ENCODE measurements at regions not wholly inside any gene's neighbourhood (a gene's known extent, or its start where the extent isn't known, plus 50 kb on each side); places are given as distances from the start of the nearest gene placed in this dataset.

DNA sequence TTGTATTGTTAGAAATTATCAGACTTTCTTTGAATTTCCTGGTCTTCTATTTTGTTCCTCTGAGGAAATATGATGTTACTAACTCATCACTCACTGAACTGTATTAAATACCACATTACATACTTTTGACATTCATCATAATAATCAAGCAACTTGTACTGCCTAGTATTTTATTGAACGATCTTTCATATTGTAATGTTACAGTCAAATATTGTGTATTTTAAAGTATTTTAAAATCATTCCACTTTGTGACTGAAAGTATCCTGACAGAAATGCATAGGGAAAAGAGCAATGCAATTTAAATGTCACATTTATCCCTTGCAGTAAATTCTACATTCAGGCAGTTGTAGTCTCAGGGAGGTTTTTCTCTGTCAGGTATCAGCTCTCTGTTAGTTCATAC, 1557.4 kb downstream of the CDH8 start:
- intact Hi-C loops (cut with micrococcal nuclease; ENCODE audit: unreplicated experiment) (no loop called here), in situ Hi-C loops (cut with HindIII; ENCODE audit: extremely low pct_ligation_motif_present, low pct_unique_long_range_greater_than_20kb) (no loop called here)
- no peak for DNase-seq (ENCODE audit: low spot score)
- ChIA-PET POLR2A (no interaction called here), CTCF (ENCODE audit: low intra/inter-chr PET ratio, low total read pairs) (no interaction called here)
- Histone ChIP-seq H4K20me1 (ENCODE audit: insufficient read depth, low read length) (no peaks in the 10 kb centered on the region), H3K79me2 (ENCODE audit: insufficient read depth, low read length) (no peaks in the 10 kb centered on the region), H3K4me1 (ENCODE audit: insufficient read depth, low read length) (no peaks in the 10 kb centered on the region), H3K36me3 (replicated peaks in 1 of 2; ENCODE audit: control insufficient read depth in 1 of 2, insufficient read depth in 2 of 2, low read length in 2 of 2) (no peaks in the 10 kb centered on the region), H3K9me3 (ENCODE audit: low read length) (peaks cover 56% of the 10 kb centered on the region), H3K27me3 (ENCODE audit: control insufficient read depth in 1 of 2, insufficient read depth in 2 of 2, low read length in 2 of 2) (no peaks in the 10 kb centered on the region), H3K9ac (ENCODE audit: insufficient read depth, low read depth, low read length) (no peak overlapping the region), H3K4me3 (replicated peaks in 1 of 3; ENCODE audit: insufficient read depth in 1 of 3, low read depth in 2 of 3, low read length in 3 of 3) (no peak overlapping the region), H3K4me2 (ENCODE audit: low read depth, low read length) (no peak overlapping the region), H3K27ac (ENCODE audit: extremely low read length, insufficient read depth, low read length) (no peak overlapping the region), H2AFZ (ENCODE audit: low read length) (no peak overlapping the region)
- no TSS peak for BruUV-seq (replicated peaks)
- WGBS (ENCODE audit: low lambda C conversion rate): 0% methylated on average over 1 of the region's 1 CpG
- FAIRE-seq: no peak
- ATAC-seq: no peak
- TF ChIP-seq ZNF383 (CRISPR knock-in tag; IDR thresholded peaks at IDR 0.05; ENCODE audit: borderline replicate concordance) (no peak), ZNF780A (CRISPR knock-in tag; IDR thresholded peaks at IDR 0.05) (no peak), HOXA9 (CRISPR knock-in tag; IDR thresholded peaks at IDR 0.05; ENCODE audit: borderline replicate concordance) (no peak), NR1H2 (CRISPR knock-in tag; IDR thresholded peaks at IDR 0.05; ENCODE audit: borderline replicate concordance, low read depth) (no peak), ATAD3A (CRISPR knock-in tag; IDR thresholded peaks at IDR 0.05) (no peak), HNRNPL (IDR thresholded peaks at IDR 0.05; ENCODE audit: low read depth, low read length) (no peak), EP300 (IDR thresholded peaks at IDR 0.05; ENCODE audit: low read depth in 2 of 2, low read length in 2 of 2) (no peak), EP300 (CRISPR knock-in tag; IDR thresholded peaks at IDR 0.05; ENCODE audit: borderline replicate concordance) (no peak), ZNF34 (CRISPR knock-in tag; IDR thresholded peaks at IDR 0.05; ENCODE audit: borderline replicate concordance) (no peak), SMYD3 (CRISPR knock-in tag; IDR thresholded peaks at IDR 0.05) (no peak), SRSF4 (IDR thresholded peaks at IDR 0.05; ENCODE audit: low read depth, low read length, poor library complexity, severe bottlenecking) (no peak), KDM4B (CRISPR knock-in tag; IDR thresholded peaks at IDR 0.05) (no peak), KAT2B (IDR thresholded peaks at IDR 0.05; ENCODE audit: borderline replicate concordance, low read depth, low read length) (no peak), RFX5 (IDR thresholded peaks at IDR 0.05; ENCODE audit: low read depth, low read length) (no peak), ZNF264 (CRISPR knock-in tag; IDR thresholded peaks at IDR 0.05) (no peak)
- TF ChIP-seq, protein P1, sequence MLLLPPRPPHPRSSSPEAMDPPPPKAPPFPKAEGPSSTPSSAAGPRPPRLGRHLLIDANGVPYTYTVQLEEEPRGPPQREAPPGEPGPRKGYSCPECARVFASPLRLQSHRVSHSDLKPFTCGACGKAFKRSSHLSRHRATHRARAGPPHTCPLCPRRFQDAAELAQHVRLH (CRISPR knock-in tag; IDR thresholded peaks at IDR 0.05; ENCODE audit: borderline replicate concordance, low read depth): no peak
- TF ChIP-seq, protein P2, sequence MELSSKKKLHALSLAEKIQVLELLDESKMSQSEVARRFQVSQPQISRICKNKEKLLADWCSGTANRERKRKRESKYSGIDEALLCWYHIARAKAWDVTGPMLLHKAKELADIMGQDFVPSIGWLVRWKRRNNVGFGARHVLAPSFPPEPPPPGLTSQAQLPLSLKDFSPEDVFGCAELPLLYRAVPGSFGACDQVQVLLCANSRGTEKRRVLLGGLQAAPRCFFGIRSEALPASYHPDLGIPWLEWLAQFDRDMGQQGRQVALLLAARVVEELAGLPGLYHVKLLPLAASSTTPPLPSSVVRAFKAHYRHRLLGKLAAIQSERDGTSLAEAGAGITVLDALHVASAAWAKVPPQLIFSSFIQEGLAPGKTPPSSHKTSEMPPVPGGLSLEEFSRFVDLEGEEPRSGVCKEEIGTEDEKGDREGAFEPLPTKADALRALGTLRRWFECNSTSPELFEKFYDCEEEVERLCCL (CRISPR knock-in tag; IDR thresholded peaks at IDR 0.05; ENCODE audit: borderline replicate concordance): no peak
- TF ChIP-seq, protein P3, sequence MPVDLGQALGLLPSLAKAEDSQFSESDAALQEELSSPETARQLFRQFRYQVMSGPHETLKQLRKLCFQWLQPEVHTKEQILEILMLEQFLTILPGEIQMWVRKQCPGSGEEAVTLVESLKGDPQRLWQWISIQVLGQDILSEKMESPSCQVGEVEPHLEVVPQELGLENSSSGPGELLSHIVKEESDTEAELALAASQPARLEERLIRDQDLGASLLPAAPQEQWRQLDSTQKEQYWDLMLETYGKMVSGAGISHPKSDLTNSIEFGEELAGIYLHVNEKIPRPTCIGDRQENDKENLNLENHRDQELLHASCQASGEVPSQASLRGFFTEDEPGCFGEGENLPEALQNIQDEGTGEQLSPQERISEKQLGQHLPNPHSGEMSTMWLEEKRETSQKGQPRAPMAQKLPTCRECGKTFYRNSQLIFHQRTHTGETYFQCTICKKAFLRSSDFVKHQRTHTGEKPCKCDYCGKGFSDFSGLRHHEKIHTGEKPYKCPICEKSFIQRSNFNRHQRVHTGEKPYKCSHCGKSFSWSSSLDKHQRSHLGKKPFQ (CRISPR knock-in tag; IDR thresholded peaks at IDR 0.05; ENCODE audit: insufficient replicate concordance): no peak

Data from HepG2 (cell line).